Right ventricle myocardium inferior (tissue), 1 donor: ENCODE measurements at regions not wholly inside any gene's neighbourhood (a gene's known extent, or its start where the extent isn't known, plus 50 kb on each side); places are given as distances from the start of the nearest gene placed in this dataset.

Experiments used
- ATAC-seq: fragments of 200-7000 bp; cut with Tn5 transposase; one replicate; pipeline ENCODE4 v1.9.1; 2020; ENCODE audit warnings: mild to moderate bottlenecking, moderate library complexity
- DNase-seq: peaks from one replicate; pipeline ENCODE4 v3.0.0; 2021; ENCODE audit errors: missing footprints
- intact Hi-C: fragments of 100-400 bp; cut with DNase I; formaldehyde crosslinking; loops from one replicate; pipeline ENCODE4 v1.11.0; 2022
- donor health status: DM: no; HTN: yes; CAD: no; lungs with severe emphysema.

DNA sequence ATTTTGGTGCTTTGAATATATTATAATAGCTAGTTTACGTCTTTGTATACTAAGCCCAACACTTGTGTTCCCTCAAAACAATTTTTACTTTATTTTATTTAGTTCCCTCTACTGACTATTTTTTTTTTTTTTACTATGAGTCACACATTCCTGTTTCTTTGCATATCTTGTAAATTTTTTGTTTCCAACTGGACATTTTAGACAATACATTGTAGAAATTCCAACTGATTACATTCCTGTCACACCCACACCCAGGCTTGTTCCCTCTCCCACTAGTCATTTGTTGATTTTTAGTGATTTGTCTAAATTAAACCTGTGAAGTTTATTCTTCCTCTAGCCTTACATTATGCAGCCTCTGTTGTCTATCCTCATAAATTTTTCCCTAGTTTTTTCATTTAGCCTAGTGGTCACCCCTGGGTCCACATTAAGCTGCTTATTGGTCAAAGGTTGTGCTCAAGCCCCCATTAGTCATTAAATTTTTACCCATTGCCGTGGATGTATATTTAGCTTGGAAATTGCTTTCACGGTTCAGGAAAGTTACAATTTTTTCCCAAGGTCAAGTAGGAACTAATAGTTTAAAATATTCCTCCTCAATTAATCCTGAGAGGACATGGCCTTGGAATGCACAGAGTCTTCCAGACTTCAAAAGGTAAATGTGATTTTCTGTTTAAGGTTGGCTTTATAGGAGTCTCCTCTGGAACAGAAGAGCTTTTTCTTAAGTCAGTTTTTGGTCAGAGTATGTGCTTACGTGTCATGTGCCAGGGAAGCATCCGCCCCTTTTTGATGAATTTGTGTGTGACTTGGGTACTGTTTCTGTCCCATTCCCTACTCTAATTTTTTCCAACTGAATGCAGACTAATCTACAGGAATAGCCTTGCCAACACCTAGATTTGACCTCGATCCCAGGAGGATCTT, 207.6 kb upstream of the TMEM72 start:
- ATAC-seq (no peak), DNase-seq (no peak)
- intact Hi-C loops = no loop called here

DNA sequence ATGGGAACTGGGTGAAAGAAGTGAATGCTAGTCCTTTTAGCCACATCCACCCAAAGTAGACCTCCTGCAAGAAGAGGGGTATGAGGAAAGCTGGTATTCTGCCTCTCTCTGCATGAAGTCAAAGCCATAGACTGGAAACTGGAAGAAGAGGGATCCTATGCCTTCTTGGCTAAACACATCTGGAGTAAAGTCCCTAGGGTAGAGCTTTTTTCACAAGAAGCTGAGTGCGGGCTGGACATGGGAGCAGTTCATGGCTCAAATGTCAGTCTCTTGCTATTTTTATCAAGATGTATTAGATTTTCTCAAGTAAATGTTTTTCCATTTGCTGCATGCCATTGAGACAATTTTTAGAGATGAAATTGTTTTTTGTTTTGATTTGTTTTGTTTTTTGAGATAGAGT, 206.5 kb upstream of the TMEM72 start:
- DNase-seq (no peak), ATAC-seq (no peak)
- intact Hi-C loops = no loop called here

DNA sequence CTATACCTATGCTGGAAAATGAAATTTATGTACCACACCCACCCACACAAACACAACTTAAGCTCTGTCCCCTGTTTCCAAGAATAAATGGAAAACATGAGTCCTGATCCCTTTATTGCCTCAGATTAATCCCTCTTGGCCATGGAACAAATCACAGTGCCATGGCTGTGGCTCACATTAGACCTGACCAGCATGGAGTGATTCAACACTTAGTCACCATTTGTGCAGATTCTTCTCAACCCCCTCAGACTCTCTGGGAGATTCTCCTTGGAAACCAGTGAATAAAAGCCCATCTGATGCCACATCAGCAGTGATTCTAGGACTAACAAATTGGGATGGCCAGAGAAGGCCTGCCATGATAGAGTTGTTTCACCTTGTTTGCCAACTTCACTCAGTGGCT, 204.4 kb upstream of the TMEM72 start:
- intact Hi-C loops = no loop called here
- ATAC-seq = no peak
- DNase-seq = no peak

DNA sequence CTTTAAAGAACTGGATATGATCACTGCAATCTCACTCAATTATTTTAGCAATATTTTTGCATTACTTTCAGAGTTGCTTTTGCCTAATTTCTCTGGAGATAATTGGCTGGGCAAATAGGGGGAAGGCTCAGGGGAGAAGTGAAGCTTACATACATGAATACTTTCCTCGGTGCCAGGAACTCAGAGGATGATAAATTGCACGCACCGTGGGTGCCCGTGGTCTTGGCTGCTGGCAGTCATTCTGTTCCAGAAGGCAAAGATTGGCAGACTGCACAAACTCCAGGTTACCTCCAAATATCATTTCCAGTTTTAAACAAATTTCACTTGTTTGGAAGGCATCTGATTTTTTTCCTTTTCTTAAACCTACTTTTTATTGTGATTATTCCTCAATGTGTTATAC, 197.8 kb upstream of the TMEM72 start:
- DNase-seq (no peak), ATAC-seq (no peak)
- intact Hi-C loops = no loop called here

DNA sequence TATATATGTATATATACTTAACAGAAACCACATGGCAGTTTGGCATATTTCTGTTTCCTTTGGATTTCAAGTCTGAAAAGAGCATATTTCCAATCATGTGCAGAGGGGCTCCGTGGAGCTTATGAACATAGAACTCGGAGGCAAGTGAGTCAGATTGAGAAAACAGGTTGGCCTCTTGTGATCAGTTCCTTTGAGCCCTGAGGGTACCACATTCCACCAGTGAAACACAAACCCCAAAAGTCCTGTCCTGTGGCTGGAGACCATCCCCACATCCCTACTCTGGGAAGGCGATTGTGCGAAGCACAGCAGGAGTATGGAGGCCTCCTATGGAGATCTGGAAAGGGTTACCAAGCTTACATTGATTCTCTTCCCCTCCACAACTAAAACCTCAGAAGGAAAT, 196.7 kb upstream of the TMEM72 start:
- ATAC-seq = no peak
- DNase-seq = no peak
- intact Hi-C loops = no loop called here

DNA sequence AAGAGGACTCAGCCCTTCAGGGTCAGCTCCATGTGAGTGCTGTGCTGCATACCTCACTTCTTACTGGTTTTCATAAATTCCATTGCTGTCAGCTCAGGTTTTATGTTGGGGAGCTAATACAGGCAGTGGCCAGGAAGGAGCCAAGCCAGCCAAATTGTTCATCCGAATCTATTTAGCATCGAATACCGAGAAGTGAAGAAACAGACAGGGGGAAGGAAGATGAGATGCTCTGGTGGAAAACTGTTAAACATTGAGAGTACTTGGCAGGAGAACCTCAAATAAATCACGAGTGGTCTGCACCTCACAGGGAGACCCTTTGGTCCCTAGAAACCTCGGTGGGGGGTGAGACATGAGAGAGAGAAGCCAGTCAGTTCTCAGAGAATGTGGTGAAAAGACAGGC, 196.0 kb upstream of the TMEM72 start:
- ATAC-seq (no peak), DNase-seq (no peak)
- intact Hi-C loops = no loop called here

DNA sequence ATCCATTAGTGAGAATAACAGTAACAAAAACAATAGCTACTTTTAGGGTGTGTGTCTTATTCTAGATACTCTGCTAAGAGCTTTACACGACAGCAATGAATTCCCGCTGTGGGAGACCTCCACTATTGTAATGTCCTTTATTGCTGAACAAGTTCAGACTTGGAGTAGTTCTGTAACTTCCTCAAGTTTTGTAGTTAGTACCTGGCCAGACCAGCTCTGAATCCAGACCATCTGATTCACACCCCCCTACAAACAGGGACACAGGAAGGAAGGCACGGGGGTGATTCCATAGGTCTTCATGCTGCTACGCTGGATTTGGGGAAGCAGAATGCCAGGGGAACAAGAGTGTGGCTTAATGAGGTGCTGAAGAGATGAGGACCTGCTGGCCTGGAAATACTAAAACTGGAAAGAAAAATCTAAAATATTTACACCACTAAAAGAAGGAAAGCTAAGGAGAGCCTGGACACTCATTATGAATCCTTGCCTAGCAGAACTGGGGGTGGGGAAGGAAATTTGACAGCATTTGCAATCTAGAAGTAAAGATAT, 194.6 kb upstream of the TMEM72 start:
- intact Hi-C loops = no loop called here
- no peak for DNase-seq
- ATAC-seq = no peak

DNA sequence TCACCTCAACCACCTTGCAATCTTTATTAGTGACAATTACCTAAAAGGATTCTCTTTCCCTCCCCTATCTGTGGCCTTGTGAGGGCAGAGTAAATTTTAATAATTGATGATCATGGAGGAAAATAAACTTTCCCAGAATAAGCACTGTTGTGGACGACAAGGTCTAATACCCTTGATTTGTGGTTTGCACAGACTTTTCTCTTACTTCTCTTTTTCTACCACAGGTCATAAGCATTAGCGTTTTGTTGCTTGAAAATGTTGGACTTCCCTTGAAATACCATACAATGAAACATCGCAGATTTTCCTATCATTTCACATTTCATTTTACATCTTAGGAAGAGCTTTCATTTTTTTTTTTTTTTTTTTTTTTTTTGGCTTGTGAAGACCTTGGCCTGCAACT, 188.1 kb upstream of the TMEM72 start:
- DNase-seq (no peak), ATAC-seq (no peak)
- intact Hi-C loops = loop anchor here (10.0 kb wide), 2 partner anchors 82 to 132 kb away; no protein-coding TSS in a partner anchor

DNA sequence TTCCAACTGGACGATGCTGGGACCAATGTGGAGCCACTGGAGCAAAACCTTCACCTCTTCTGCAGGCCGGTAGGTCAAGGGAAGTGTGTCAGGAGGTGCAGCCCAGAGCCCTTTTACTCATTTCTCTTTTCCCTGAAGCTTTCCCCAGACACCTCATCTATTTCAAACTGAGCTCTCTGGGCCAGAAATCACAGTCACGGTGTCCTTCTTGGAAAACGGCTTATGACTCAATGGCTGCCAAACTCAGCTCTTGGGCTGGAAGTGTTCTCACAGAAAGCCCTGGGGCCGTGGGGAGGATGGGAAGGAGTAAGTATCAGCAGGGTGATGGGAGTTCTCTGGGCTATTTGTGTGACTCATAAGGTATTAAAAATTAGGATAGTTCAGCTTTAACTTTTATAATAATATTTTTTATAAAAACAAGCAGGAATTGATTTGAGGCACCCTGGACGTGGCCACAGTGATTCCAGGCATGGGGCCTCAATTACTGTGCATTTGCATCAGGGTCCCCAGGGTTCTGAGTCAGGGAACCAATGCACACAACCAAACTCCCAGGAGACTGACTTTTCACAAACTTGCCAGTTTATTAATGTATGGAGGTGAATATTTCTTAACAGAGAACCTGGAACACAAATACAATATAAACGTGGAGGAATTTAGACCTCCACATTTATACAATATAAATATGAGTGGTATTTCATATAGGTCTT, 187.4 kb upstream of the TMEM72 start:
- ATAC-seq (peak; percentile 70), DNase-seq (no peak)
- intact Hi-C loops = loop anchor here (10.0 kb wide), 2 partner anchors 81 to 131 kb away; no protein-coding TSS in a partner anchor

DNA sequence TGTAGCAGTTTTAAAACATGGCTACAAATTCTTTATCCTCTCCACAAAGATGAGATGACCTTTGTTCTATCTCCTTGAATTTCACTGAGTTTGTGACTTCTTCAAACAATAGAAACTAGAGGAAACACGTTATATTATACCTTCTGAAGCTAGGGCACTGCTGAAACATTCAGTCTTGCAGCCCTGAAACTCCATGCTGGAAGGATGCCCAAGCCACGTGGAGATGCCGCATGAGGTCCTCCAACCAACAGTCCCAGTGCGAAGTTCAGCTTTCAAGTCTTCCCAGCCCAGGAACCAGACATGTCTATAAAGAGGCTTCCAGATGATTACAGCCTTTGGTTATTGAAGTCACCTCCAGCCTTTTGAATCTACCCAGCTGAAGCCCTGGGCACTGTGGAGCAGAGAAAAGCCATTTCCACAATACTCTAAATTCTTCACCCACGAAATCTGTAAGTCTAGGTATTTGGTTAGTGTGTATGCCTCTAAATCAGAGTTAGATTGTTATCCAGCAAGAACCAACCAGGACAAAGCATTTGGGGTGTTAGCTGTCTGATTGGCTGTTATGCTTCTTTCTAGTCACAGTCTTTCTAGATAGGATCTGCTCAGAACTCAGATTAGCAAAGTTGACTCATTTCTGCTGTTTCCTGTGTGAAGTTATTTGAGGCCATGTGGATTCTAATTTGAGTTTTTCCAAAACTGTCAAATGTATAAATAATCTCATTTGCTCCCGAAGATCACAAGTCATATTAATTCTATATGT, 186.5 kb upstream of the TMEM72 start:
- ATAC-seq (no peak), DNase-seq (no peak)
- intact Hi-C loops = loop anchor here (10.0 kb wide), 2 partner anchors 80 to 130 kb away; no protein-coding TSS in a partner anchor

DNA sequence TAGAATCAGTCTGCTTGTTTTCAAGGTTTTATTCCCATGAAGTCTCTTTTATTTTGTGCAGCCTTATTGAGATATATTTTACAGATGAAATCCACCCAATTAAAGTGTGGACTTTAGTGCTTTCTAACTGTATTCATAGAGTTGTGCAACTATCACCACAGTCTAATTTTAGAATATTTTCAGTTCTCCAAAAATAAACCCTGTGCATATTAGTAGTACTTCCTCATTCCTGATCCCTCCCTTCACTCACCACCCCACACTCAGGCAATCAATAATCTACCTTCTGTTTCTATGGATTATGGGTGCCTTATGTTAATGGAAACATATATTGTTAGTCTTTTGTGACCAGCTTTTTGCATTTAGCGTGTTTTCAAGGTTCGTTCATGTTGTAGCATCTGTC, 185.7 kb upstream of the TMEM72 start:
- DNase-seq = no peak
- intact Hi-C loops = loop anchor here (10.0 kb wide), 2 partner anchors 79 to 129 kb away; no protein-coding TSS in a partner anchor
- ATAC-seq = peak; percentile 63

DNA sequence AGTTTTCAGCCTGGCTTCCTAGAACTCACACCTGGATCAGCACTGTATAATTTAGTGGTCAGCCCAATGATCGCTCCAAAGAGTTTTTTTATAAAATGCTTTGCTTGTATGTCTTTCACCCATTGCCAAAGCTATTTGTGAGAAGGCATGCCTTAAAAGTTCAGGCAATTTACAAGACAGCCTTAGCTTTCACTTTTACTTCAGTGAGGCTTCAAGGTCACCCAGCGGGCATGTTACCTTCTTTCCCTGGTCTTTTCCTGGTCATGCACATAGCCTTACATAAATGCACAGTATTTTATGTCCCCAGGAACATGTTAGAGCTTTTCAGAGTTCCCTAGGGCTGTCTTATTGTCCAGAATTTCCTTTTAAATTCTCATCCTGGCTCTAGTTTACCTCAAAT, 179.9 kb upstream of the TMEM72 start:
- intact Hi-C loops = no loop called here
- DNase-seq (no peak), ATAC-seq (no peak)

DNA sequence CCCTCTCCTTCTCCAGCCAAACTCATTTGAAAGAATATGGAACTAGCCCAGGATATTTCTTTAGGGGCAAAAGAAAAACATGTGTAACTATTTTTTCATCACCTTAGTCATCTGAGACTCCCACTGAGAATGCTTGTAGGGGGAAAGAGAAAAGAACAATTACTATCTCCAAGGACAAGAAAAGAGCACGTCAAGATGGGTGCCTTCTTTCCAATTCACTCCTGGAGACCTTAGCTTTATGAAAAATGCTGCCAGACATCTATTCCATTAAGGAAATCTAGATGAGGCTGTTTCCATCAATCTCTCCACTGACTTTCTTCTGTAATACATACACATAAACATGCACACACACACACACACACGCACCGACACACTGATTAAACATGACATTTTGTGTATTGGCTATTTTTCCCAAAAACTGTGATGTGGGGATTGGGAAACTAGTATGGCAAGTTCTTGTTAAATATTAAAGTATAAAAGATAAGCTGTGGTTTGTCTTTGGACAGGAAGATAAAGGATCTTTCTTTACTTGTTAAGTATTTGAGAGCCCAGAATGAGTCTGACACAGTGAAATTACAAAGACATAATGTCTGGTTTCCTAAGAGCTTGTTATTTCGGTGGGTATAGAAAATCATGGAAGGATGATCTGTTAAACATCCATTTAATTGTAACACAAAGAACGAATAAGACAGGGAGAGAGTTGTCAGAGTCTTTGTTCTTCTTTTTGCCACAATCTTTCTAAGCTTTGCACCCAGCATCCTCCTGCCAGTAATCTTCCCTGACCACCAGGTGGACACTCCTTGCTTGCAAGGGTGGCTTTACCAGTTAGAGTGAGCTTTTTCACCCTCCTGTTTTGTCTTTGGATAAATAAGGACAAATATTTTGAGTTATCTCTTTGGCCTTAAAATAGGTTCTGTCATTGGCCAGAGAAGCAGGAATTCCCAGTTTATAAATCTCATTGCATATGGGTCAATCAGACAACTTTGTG, 177.3 kb upstream of the TMEM72 start:
- intact Hi-C loops = no loop called here
- no peak for ATAC-seq
- DNase-seq = no peak

DNA sequence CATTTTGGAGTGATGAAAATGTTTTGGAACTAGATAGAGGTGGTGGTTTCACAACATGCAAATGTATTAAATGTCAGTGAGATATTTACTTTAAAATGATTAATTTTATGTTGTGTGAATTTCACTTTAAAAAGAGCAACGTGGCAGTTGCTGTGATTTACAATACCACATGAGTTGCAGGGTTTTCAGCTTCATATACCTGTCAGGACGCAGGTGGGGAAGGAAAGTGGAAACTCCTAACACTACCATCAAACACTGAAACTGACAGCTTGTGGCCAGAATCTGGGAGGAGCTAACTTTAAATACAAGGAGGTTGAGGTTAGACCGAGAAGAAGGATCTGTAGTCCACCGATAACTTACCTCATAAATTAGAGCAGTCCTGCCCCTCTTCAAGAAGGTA, 168.9 kb upstream of the TMEM72 start:
- intact Hi-C loops = no loop called here
- DNase-seq (no peak), ATAC-seq (no peak)

DNA sequence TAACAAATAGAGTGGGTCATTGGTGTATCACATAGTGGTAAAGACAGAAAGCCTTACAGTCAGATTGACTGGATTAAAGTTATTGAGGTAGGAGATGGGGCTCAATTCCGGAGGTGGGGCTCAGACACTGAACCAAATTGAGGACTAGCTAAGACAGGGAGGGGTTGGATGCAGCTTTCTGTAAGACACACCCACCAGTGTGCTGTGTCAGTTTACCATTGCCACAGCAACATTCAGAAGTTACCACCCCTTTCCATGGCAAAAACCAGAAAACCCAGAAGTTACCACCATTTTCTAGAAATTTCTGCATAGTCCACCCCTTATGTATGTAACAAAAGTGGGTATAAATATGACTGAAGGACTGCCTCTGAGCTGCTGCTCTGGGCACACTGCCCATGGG, 167.6 kb upstream of the TMEM72 start:
- ATAC-seq = no peak
- intact Hi-C loops = no loop called here
- no peak for DNase-seq

DNA sequence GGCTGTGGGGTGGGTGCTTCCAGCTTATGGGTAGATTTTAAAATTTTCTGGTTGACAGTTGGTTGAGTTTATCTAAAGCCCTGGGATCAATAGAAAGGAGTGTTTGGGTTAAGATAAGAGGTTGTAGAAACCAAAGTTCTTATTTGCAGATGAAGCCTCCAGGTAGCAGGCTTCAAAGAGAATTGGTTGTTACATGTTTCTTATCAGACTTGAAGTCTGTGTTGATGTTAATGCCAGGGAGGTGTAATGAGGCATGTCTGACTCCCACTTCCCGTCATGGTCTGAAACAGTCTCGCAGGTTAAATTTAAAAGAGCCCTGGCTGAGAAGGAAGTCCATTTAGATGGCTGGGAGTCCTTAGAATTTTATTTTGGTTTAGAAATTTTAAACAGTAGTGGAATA, 165.2 kb upstream of the TMEM72 start:
- no peak for DNase-seq
- intact Hi-C loops = no loop called here
- no peak for ATAC-seq

DNA sequence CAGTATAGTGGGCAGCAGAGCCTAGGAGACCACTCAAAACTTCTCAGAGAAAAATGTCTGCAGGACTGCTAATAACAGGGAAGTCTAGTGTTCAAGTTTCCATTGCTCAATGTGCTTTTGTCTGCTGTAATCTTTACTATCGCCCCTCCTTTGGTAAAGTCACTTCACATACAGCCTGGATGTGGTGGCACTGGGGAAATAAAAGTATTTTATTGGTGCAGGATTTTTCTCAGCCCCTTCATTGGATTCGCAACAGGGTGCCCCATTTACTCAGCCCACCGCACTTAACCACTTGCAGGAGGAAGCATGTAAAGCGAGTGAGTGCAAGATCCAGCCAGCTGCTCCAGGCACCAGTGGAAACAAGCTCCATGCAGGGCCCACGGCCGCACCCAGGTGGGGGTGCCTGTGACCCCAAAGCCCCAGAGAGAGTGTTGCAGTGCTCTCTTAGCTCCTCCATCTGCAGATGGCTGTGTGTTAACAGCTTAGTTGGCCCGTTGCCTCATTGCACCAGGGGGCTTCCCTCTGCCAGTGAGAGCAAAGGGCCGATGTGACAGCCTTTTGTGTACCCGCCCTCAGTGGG, 163.5 kb upstream of the TMEM72 start:
- ATAC-seq = no peak
- intact Hi-C loops = no loop called here
- DNase-seq = no peak

DNA sequence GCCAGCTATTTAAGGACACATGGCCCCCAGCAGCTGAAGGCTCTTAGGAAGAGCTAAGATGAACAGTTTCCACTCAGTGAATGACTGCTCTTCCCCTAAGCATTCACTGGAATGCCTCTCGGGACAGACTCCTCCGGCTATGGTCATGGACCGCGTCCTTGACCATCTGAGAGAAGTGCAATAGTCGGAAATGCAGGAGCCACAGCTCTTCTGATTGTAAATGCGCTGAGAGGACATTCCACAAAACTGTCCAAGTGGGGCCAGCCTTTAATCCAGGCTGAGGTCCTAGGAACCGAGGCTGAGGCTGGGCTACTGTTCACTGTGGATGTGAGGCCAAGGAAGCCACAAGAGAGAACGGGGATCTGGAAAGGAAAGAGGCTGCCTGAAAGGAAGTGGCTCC, 162.0 kb upstream of the TMEM72 start:
- intact Hi-C loops = no loop called here
- DNase-seq = no peak
- ATAC-seq = no peak
